Thyroid gland (tissue), 4 donors: ENCODE measurements at regions not wholly inside any gene's neighbourhood (a gene's known extent, or its start where the extent isn't known, plus 50 kb on each side); places are given as distances from the start of the nearest gene placed in this dataset.
"Not testable (repeated sequence)": the region's sequence is repeated elsewhere in the genome, so short reads cannot be mapped to it uniquely, and the experiment has no call there.

Experiments used
- DNase-seq, 2 donors: peaks; one replicate each; pipeline ENCODE4 v3.0.0-alpha.2; 2019
- H3K27ac ChIP-seq, 3 donors: fragments of 200-600 bp; sonication (generic); 1 replicate in 2 of 3; 2 replicates in 1 of 3; pipeline ENCODE4 v1.5.1; 2016 to 2019; ENCODE audit warnings: mild to moderate bottlenecking in 1 of 3, moderate library complexity in 1 of 3
- H3K27me3 ChIP-seq: fragments of 200-600 bp; sonication (generic); one replicate; pipeline ENCODE4 v1.5.1; 2019
- H3K36me3 ChIP-seq, 2 donors: fragments of 200-600 bp; sonication (generic); one replicate each; pipeline ENCODE4 v1.5.1; 2016 to 2019
- H3K4me1 ChIP-seq, 2 donors: fragments of 200-600 bp; sonication (generic); one replicate each; pipeline ENCODE4 v1.5.1; 2017 to 2019
- H3K4me3 ChIP-seq, 3 donors: fragments of 200-600 bp; sonication (generic); replicated peaks in 1 of 3; 1 replicate in 2 of 3; 2 replicates in 1 of 3; pipeline ENCODE4 v1.5.1; 2016; ENCODE audit warnings: mild to moderate bottlenecking in 1 of 3
- H3K9me3 ChIP-seq: fragments of 200-600 bp; sonication (generic); one replicate; pipeline ENCODE4 v1.5.1; 2017
- POLR2A ChIP-seq, 2 donors: fragments of 450-650 bp; IDR thresholded peaks; one replicate each; pipeline ENCODE4 v1.6.1; 2017; ENCODE audit warnings: antibody characterized with exemption in 2 of 2, mild to moderate bottlenecking in 2 of 2, moderate library complexity in 1 of 2
- WGBS, 2 donors: methylation state at CpG; one replicate each; pipeline ENCODE4 v1.1.5; 2017; 5-methylcytosine and 5-hydroxymethylcytosine counted together
- intact Hi-C: fragments of 100-400 bp; cut with DNase I; formaldehyde crosslinking; loops from one replicate; pipeline ENCODE4 v1.15.1; 2023
- TF ChIP-seq, protein P1 (sequence below), 6 experiments: fragments of 200-600 bp in 3 of 6; fragments of 450-650 bp in 3 of 6; sonication (generic) in 3 of 6; IDR thresholded peaks; one replicate each; pipeline ENCODE4 v1.5.1; 2016 to 2019; ENCODE audit warnings: antibody characterized with exemption in 6 of 6, mild to moderate bottlenecking in 2 of 6, inconsistent platforms in 1 of 6, moderate library complexity in 1 of 6

DNA sequence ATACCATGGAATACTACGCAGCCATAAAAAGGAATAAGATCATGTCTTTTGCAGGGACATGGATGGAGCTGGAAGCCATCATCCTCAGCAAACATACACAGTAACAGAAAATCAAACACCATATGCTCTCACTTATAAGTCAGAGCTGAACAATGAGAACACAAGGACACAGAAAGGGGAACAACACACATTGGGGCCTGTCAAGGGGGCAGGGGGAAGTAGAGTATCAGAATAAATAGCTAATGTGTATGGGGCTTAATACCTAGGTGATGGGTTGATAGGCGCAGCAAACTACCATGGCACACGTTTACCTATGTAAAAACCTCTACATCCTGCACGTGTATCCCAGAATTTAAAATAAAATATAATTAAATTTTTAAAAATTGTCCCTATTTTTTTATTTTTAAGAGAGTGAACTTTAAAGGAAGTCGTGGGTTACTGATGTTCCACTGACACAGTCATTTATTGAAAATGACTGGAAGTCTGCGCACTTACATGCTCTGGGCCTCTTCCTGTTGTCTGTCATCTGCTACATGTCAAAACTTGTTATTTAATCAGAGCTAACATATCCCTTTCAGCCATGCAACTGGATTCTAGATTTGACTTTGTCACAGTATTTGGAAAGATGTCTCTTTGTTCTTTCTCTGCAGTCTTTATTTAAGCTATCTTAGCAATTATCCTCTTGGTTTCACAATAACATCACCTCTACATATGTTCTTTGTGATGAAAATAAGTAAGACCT, 73.7 kb upstream of the ABCB5 start:
- H3K27ac ChIP-seq: no peak overlapping the region
- no peak overlapping the region for H3K4me3 ChIP-seq
- H3K4me1 ChIP-seq: no peaks in the 10 kb centered on the region
- no peak for DNase-seq
- H3K9me3 ChIP-seq: no peaks in the 10 kb centered on the region
- no peak for TF ChIP-seq POLR2A (IDR thresholded peaks at IDR 0.05)
- TF ChIP-seq, protein P1, sequence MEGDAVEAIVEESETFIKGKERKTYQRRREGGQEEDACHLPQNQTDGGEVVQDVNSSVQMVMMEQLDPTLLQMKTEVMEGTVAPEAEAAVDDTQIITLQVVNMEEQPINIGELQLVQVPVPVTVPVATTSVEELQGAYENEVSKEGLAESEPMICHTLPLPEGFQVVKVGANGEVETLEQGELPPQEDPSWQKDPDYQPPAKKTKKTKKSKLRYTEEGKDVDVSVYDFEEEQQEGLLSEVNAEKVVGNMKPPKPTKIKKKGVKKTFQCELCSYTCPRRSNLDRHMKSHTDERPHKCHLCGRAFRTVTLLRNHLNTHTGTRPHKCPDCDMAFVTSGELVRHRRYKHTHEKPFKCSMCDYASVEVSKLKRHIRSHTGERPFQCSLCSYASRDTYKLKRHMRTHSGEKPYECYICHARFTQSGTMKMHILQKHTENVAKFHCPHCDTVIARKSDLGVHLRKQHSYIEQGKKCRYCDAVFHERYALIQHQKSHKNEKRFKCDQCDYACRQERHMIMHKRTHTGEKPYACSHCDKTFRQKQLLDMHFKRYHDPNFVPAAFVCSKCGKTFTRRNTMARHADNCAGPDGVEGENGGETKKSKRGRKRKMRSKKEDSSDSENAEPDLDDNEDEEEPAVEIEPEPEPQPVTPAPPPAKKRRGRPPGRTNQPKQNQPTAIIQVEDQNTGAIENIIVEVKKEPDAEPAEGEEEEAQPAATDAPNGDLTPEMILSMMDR (IDR thresholded peaks at IDR 0.05): no peak
- H3K27me3 ChIP-seq: no peaks in the 10 kb centered on the region
- H3K36me3 ChIP-seq: no peaks in the 10 kb centered on the region
- WGBS, 2 donors: 77 to 80% methylated on average over 6 of the region's 6 CpGs
- intact Hi-C loops: no loop called here

DNA sequence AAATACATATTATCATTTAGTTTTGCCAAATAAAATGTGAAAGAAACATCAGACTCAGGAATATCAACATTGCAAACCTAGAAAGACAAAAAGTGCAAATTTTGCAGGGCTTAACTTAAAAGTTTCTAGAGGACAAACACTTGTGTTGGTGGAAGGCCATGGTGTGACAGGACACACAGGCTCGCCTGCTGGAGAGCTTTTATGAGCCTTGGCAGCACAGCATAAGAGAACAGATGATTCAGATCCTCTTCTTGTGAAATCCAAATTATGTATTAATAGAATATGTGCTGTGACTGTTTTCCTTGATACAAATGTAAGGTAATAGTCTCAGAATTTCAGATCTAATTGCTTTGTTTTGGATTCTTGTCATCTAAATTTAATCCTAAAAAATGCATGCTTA, 72.9 kb upstream of the ABCB5 start:
- Histone ChIP-seq H3K4me1 (no peaks in the 10 kb centered on the region), H3K27ac (no peak overlapping the region), H3K4me3 (no peak overlapping the region), H3K36me3 (no peaks in the 10 kb centered on the region), H3K27me3 (no peaks in the 10 kb centered on the region), H3K9me3 (no peaks in the 10 kb centered on the region)
- peak in 1 of 2 donors; percentile 3 for DNase-seq
- WGBS, 2 donors: 35 to 41% methylated on average over 1 of the region's 1 CpG
- intact Hi-C loops: no loop called here
- no peak for TF ChIP-seq POLR2A (IDR thresholded peaks at IDR 0.05)
- TF ChIP-seq, protein P1 (IDR thresholded peaks at IDR 0.05): no peak

- H3K4me3 ChIP-seq: no peak overlapping the region
- no peaks in the 10 kb centered on the region for H3K36me3 ChIP-seq
- H3K4me1 ChIP-seq: no peaks in the 10 kb centered on the region
- no peaks in the 10 kb centered on the region for H3K9me3 ChIP-seq
- DNase-seq: no peak
- intact Hi-C loops: no loop called here
- TF ChIP-seq, protein P1 (IDR thresholded peaks at IDR 0.05): no peak
- no peaks in the 10 kb centered on the region for H3K27me3 ChIP-seq
- no peak overlapping the region for H3K27ac ChIP-seq
- 69 to 79% methylated on average over 1 of the region's 1 CpG for WGBS, 2 donors
Observed at GRCh38 chr7:20543500-20543899, 72.0 kb upstream of the ABCB5 start.

GRCh38 chr7:20545016-20545415, 70.5 kb upstream of the ABCB5 start:
- Histone ChIP-seq H3K4me1 (no peaks in the 10 kb centered on the region), H3K27ac (no peak overlapping the region), H3K36me3 (no peaks in the 10 kb centered on the region), H3K27me3 (no peaks in the 10 kb centered on the region), H3K9me3 (no peaks in the 10 kb centered on the region), H3K4me3 (no peak overlapping the region)
- DNase-seq: no peak
- no peak for TF ChIP-seq POLR2A (IDR thresholded peaks at IDR 0.05)
- TF ChIP-seq, protein P1 (IDR thresholded peaks at IDR 0.05): no peak
- 70 to 72% methylated on average over 2 of the region's 2 CpGs for WGBS, 2 donors
- intact Hi-C loops: no loop called here

DNA sequence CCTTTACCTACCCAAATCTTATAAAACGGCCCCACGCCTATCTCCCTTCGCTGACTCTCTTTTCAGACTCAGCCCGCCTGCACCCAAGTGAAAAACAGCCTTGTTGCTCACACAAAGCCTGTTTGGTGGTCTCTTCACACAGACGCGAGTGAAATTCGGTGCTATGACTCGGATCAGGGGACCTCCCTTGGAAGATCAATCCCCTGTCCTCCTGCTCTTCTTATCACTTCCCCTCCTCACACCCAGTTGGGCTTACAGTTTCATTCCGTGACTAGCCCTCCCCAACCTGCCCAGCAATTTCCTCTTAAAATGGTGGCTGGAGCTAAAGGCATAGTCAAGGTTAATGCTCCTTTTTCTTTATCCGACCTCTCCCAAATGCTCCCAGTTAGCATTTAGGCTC, 68.5 kb upstream of the ABCB5 start:
- H3K4me3 ChIP-seq, intact Hi-C loops, H3K4me1 ChIP-seq, H3K36me3 ChIP-seq, H3K9me3 ChIP-seq, H3K27me3 ChIP-seq, H3K27ac ChIP-seq, DNase-seq: not testable (repeated sequence)
- 90 to 95% methylated on average over 10 of the region's 10 CpGs for WGBS, 2 donors
